AG08395 (cell line): ENCODE measurements at regions not wholly inside any gene's neighbourhood (a gene's known extent, or its start where the extent isn't known, plus 50 kb on each side); places are given as distances from the start of the nearest gene placed in this dataset.
"Not testable (repeated sequence)": the region's sequence is repeated elsewhere in the genome, so short reads cannot be mapped to it uniquely, and the experiment has no call there.

Source experiments
- DNase-seq: peaks from one replicate; pipeline ENCODE4 v3.0.0; 2012; ENCODE audit warnings: mixed read lengths, low spot score

DNA sequence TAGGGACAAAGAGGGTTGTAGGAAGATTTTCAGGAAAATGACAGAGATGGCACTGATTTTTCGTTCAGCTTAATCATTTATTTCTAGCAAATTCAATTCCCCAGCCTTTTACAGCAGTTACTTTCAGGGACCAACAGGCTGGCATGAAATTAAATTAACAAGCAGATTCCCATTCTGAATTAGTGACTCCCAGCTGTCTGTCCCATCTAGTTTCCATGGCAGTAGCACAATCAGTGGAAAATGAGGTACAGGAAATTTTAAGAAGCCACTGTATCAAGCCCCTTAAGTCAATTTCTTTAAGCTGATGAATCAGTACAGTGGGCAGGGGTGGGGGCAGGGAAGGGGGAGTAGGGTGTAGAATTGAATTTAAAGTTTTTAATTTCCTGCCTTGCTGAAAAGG is 121.1 kb upstream of the TEX13C start:
- DNase-seq = no peak

DNA sequence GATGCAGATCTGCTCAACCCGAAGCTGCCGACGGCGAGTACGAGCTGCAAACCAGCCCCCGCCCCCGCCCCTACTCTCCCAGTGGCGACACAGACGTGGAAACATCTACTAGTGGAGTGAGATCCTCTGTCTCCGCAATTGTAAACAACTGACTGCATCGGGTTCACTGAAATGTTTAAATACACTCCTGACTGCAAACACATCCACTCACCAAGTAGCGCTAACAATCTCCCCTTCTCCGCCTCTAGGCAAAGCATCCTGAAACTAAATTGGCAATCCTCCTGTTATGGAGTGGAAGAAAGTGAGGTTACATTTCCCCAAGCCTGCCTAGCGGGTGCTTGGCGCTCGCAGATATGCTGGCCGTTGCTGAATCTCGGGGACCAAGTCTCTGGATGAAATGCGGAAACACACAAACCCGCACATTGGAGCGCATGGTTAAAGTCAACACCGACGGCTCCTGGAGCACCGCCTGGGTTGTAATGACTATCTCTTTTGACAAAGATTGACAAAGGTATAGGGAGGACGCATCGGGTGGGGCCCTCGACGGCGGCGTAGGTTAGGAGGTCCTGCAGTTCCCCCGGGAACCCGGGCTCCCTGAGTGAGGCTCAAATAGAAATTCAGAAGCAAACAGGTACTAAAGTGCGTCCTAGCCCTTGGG is 117.0 kb upstream of the TEX13C start:
- DNase-seq = no peak

DNA sequence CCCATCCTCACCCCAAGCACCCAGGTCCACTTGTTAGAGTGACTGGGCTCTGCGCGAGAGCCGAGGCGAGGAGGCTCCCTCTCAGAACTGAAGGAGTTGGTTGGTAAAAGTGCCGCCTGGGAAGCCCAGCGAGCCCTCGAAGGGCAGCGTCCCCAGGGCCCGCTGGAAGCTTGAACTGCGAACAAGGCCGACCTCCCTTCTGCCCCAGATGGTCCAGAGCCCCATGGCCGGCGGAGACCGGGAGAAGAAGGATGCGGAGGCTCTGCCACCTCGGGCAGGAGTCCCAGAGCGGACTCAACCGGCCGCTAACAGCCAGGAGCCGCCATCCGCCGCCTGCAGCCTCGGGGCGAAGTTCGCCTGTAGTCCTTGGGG is 116.3 kb upstream of the TEX13C start:
- DNase-seq = no peak

DNA sequence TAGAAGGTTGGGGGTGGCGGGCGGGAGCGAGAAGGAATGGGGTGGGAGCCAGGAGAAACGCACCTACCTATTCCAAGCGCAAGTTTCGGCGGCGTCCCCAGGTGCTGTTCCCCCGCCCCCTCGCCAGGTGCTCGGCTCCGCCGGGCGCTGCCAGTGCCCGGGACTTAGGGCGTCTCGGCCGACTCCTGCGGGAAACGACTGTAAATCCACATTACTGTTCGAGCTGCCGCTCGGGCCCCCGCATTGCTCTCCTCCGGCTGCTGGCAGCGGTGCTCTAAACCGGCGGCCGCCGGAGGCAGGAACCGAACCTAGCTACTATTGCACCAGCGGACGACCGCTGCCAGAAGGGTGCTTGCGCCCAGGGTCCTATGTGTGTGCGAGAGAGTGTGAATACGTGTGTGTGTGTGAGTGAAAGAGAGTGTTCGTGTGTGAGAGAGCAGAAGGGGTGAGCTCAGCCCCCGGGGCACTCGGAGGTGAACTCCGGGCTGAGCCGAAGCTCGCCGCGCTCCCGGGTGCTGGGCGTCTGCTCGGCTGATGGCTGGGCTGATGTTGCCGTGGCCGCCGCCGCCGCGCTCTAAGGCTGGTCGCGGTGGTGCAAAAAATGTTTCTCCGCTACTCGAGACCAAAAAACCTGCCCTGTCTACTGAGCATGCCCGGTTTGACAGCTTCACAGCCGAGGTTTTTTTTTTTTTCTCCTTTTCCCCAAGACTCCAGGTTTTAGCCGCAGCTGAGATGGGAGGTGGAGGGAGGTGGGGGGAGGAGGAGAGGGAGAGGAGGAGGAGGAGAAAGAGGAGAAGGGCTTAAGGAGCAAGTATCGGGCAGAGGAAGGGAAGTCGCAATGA is 115.7 kb upstream of the TEX13C start:
- DNase-seq = peak; percentile 2

DNA sequence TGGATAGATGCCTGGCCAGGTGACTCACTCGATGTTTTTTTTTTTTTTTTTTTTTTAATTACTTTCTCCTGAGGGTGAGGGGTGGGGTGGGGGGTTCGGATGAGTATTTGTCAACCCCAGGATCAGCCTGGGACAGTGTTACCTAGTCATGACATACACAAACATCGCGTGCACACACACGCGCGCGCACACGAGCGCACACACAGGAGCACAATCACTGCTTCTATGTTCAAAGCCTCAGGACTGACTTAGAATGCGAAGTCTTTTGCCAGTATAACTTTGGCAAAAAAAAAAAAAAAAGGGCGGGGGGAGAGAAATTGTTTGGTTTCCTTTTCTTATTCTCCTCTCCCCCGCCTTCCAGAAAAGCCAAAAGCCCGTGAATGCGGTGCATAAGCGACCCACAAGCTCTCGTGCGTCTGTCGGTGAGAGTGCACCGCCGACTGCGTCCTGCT is 115.0 kb upstream of the TEX13C start:
- no peak for DNase-seq

DNA sequence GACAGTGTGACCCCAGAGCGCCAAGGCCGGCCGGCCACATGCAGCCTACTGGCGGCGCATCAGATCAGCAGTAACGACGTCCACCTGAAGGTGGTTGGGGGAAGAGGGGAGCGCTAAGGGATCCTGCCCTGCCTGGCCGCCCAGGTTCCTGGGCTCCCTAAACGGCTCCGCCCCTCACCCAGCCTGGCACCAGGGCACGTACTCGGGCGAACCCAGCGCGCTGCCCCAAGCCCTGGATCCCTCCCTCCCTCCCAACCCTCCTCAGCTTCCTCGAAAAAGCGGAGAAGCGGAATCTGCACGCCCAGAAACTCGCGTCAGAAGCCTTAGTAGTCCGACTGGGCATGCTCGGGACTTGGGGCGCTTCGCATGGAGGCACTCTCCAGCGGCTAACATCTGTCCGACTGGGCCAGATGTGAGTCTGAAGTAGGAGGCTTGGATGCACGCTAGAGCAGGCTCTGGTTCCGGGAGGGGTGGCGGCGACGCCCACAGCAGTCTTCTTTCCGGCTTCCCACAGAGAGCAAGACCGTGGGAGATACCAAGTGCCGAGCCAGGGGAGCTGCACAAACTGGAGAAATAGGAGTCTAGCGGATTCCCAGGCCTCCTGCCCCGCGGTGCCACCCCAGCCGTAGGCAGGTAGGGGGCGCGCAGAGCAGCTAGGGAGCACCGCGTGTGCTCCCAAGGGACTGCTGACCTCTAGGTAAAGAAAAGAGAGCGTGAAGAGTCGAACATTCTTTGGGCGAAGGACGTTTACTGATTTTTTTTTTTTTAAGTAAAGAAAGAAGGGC is 114.3 kb upstream of the TEX13C start:
- peak; percentile 4 for DNase-seq

DNA sequence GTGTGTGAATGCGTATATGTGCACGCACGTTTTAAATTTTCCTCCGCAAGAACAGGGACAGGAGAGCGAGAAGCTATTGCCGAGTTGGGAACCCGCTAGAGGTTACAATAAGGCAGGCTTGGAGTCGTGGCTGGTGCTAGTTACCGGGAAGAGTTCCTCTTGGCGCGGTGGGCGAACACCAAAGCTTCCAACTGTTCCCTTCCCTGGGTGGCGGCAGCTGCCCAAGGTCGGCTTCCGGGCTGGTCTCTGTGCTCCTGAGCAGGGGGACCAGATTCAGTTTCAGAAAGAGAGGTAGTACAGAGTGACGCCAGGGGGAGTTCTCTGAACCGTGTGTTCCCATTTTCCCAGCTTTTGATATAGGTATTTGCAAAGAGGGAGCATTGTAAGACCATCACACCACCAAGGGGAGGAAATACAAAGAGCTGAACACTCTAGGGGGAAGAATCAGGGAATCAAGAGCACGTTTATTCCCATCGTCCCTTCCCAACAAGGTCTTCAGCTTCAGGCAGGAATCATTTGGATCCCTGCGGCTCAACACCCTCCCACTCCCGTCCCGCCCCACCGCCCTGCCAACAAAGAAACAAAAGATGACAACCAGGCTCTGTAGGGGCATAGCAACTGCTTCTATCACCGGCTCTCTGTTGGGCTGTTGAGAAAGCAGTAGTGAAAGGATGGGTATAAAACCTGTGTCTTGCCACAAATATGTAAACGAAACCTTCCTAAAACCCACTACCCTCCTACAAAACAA is 113.6 kb upstream of the TEX13C start:
- no peak for DNase-seq

DNA sequence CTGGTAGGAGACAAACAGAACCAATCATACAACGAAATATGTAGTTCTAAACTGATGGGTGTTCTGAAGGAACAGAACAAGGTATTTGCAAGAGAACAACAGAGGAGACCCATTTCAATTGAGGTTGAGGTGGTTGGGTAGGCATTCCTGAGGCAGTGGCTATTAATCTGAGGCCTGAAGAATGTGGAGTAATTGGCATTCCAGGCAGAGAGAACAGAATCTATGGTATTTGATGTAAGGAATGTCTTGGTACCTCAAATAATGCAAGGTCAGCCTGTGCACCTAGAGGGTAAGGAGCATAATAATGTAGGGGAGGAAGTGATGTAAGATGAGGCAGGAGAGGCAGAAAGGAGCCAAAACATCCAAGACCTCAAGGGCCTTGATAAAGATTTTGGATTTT is 109.5 kb upstream of the TEX13C start:
- no peak for DNase-seq

DNA sequence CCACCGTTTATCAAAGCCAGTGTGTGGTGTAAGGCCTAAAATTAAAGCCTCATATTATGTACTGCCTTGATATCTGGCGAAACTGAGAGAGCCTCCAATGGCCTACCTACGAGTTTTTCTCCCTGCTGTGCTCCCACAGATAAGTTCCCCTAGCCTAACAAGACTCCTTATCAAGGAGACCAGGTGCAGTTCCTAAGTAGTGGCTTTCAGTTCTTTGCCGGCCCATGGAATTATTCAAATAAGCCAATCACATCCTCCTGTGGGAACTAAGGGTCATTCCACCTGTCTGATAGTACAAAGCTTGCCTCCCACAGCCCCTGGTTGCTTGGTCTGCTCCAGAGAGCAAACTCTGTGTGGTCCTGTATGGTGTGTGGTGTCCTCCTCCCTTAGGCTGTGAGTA is 99.8 kb upstream of the TEX13C start:
- no peak for DNase-seq

DNA sequence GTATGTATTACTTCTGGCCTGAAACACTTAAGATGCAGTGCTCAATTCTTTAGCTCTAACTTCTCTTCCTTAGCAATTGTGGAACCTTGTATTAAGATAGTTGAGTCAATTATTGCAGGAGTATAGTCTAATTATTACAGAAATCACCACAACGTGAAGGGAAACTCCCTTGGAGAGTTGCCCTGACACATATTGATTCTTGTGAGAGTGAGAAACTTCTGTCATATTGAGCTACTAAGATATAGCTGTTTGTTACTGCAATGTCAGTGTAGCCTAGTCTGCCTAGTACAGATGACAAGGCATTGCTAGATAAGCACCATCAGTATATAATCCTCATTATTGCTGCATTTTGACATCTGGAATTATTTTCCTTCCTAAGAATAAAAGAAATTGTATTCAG is 82.7 kb upstream of the TEX13C start:
- DNase-seq = no peak

DNA sequence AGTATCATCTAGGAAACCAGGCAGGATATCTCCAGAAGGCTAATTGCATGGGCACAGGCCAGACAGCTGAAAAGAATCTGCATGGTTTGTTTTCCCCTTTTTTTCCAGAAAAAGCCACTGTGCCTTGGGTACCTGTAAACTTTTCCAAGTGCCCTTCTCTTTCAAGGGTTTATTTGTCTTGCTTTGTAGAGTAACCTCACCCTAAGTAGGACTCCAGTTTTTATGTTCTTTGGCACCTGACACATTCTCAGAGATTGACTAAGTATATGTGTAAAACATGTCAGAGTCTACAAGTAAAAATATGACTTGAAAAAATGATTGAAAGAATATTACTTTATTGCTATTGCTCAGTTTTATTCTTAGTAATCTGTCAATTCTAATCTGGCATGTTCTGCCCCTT is 70.7 kb upstream of the TEX13C start:
- DNase-seq = no peak

DNA sequence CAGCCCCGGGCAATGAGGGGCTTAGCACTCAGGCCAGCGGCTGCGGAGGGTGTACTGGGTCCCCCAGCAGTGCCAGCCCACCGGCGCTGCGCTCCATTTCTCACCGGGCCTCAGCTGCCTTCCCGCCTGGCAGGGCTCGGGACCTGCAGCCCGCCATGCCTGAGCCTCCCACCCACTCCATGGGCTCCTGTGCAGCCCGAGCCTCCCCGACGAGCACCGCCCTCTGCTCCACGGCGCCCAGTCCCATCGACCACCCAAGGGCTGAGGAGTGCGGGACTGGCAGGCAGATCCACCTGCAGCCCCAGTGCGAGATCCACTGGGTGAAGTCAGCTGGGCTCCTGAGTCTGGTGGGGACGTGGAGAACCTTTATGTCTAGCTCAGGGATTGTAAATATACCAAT is 63.9 kb upstream of the TEX13C start:
- not testable (repeated sequence) for DNase-seq

DNA sequence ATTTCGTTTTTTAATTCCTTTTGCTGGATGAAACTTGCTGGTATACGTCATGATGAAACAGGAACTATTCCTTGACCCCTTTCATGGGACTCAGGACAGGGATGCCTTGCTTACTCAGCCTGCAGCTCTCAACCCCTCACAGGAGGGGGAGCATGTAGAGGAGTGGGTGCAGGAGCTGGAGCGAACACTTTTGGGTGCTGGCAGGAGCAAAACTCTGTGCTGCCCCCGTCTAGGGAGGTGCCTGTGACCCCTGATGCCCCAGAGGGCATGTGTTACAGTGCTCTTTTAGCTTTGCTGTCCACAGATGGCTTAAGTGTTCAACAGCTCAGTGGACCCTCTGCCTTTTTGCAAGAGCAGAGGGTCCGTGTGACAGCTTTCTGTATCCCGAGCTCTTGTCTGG is 56.8 kb upstream of the TEX13C start:
- DNase-seq = no peak

DNA sequence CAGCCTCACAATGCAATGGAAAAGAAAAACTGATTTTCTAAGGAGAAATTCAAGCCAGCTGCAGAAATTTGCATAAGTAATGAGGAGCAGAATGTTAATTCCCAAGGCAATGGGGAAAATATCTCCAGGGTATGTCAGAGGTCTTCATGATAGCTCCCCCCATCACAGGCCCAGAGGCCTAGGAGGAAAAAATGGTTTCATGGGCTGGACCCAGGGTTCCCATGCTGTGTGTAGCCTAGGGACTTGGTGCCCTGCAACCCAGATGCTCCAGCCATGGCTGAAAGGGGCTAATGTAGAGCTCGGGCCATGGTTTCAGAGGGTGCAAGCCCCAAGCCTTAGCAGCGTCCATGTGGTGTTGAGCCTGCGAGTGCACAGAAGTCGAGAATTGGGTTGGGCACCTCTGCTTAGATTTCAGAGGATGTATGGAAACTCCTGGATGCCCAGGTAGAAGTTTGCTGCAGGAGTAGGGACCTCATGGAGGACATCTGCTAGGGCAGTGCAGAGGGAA is 53.5 kb upstream of the TEX13C start:
- DNase-seq = no peak
